Neural cell (in vitro differentiated cells): ENCODE measurements at regions not wholly inside any gene's neighbourhood (a gene's known extent, or its start where the extent isn't known, plus 50 kb on each side); places are given as distances from the start of the nearest gene placed in this dataset.

ENCODE experiments used
- H2AFZ ChIP-seq: fragments of 200-600, 300-800 bp; sonication (generic), shearing (Covaris generic); 2 replicates; pipeline ENCODE4 v1.6.0; 2014; ENCODE audit warnings: low read depth, mild to moderate bottlenecking, antibody characterized with exemption, low read length, moderate library complexity
- H3F3A ChIP-seq: fragments of 200-600 bp; shearing (Covaris generic); 2 replicates; pipeline ENCODE4 v1.6.1; 2016; ENCODE audit warnings: mild to moderate bottlenecking, moderate library complexity, mixed read lengths, antibody characterized with exemption, low read length; ENCODE audit not compliant: insufficient read depth, poor library complexity, severe bottlenecking
- H3K27ac ChIP-seq: fragments of 200-600, 300-800 bp; sonication (generic), shearing (Covaris generic); 2 replicates; pipeline ENCODE4 v1.5.1; 2014; ENCODE audit warnings: mild to moderate bottlenecking, low read length, moderate library complexity
- H3K27me3 ChIP-seq: fragments of 300-800, 200-600 bp; sonication (generic), shearing (Covaris generic); 2 replicates; pipeline ENCODE4 v1.6.0; 2014; ENCODE audit warnings: mild to moderate bottlenecking, low read depth, low read length, moderate library complexity; ENCODE audit not compliant: insufficient read depth
- H3K36me3 ChIP-seq: fragments of 300-800, 200-600 bp; sonication (generic), shearing (Covaris generic); 2 replicates; pipeline ENCODE4 v1.5.1; 2014; ENCODE audit warnings: mild to moderate bottlenecking, antibody characterized with exemption, low read length, moderate library complexity; ENCODE audit not compliant: insufficient read depth
- H3K4me2 ChIP-seq: fragments of 300-800, 200-600 bp; sonication (generic), shearing (Covaris generic); 2 replicates; pipeline ENCODE4 v1.6.0; 2014; ENCODE audit warnings: mild to moderate bottlenecking, low read length
- H3K4me3 ChIP-seq: fragments of 300-800, 200-600 bp; sonication (generic), shearing (Covaris generic); 2 replicates; pipeline ENCODE4 v1.5.1; 2014; ENCODE audit warnings: mild to moderate bottlenecking, low read length, moderate library complexity
- H3K79me2 ChIP-seq: fragments of 200-600 bp; shearing (Covaris generic); replicated peaks from 2 replicates; pipeline ENCODE4 v1.6.0; 2014; ENCODE audit warnings: mild to moderate bottlenecking, low read length, moderate library complexity; ENCODE audit not compliant: insufficient read depth
- H3K9ac ChIP-seq: fragments of 300-800, 200-600 bp; sonication (generic), shearing (Covaris generic); 2 replicates; pipeline ENCODE4 v1.6.1; 2016; ENCODE audit warnings: mild to moderate bottlenecking, low read length, mixed read lengths
- H3K9me2 ChIP-seq: fragments of 200-600 bp; shearing (Covaris generic); 2 replicates; pipeline ENCODE4 v1.6.1; 2016; ENCODE audit warnings: mild to moderate bottlenecking, low read length, mixed read lengths; ENCODE audit not compliant: insufficient read depth
- H3K9me3 ChIP-seq: fragments of 200-600, 300-800 bp; sonication (generic), shearing (Covaris generic); 2 replicates; pipeline ENCODE4 v1.6.1; 2016; ENCODE audit warnings: mild to moderate bottlenecking, mixed run types, low read length, moderate library complexity, mixed read lengths
- H4K20me1 ChIP-seq: fragments of 200-600 bp; shearing (Covaris generic); 2 replicates; pipeline ENCODE4 v1.6.1; 2016; ENCODE audit warnings: mild to moderate bottlenecking, mixed run types; ENCODE audit not compliant: insufficient read depth
- EP300 ChIP-seq: fragments of 450-650 bp; conservative IDR thresholded peaks from 2 replicates; pipeline ENCODE4 v1.6.1; 2014; ENCODE audit warnings: antibody characterized with exemption, mild to moderate bottlenecking, moderate library complexity; ENCODE audit not compliant: poor library complexity, severe bottlenecking
- EZH2 ChIP-seq: fragments of 200-600, 300-800 bp; shearing (Covaris generic), sonication (generic); IDR thresholded peaks from 2 replicates; pipeline ENCODE4 v1.6.1; 2014; ENCODE audit warnings: antibody characterized with exemption, low read length, borderline replicate concordance, mild to moderate bottlenecking; ENCODE audit not compliant: insufficient read depth, poor library complexity, severe bottlenecking
- MXI1 ChIP-seq: fragments of 450-650 bp; conservative IDR thresholded peaks from 2 replicates; pipeline ENCODE4 v1.6.1; 2014; ENCODE audit warnings: antibody characterized with exemption, mild to moderate bottlenecking; ENCODE audit not compliant: poor library complexity, severe bottlenecking
- POLR2AphosphoS5 ChIP-seq: IDR thresholded peaks from 2 replicates; pipeline ENCODE4 v1.6.1; 2012
- RAD21 ChIP-seq: fragments of 450-650 bp; conservative IDR thresholded peaks from 2 replicates; pipeline ENCODE4 v1.6.1; 2014; ENCODE audit warnings: antibody characterized with exemption, mild to moderate bottlenecking, moderate library complexity
- SMC3 ChIP-seq: fragments of 450-650 bp; conservative IDR thresholded peaks from 2 replicates; pipeline ENCODE4 v1.6.1; 2014; ENCODE audit warnings: antibody characterized with exemption, mild to moderate bottlenecking, moderate library complexity; ENCODE audit not compliant: poor library complexity
- TAF1 ChIP-seq: IDR thresholded peaks from 2 replicates; pipeline ENCODE4 v1.6.1; 2012; ENCODE audit warnings: low read depth
- TF ChIP-seq, protein P1 (sequence below): fragments of 450-650 bp; IDR thresholded peaks from 2 replicates; pipeline ENCODE4 v1.5.1; 2014; ENCODE audit warnings: antibody characterized with exemption, mild to moderate bottlenecking, moderate library complexity; ENCODE audit not compliant: poor library complexity, severe bottlenecking
- TF ChIP-seq, protein P2 (sequence below): IDR thresholded peaks from 2 replicates; pipeline ENCODE4 v1.6.1; 2012; ENCODE audit warnings: borderline replicate concordance

DNA sequence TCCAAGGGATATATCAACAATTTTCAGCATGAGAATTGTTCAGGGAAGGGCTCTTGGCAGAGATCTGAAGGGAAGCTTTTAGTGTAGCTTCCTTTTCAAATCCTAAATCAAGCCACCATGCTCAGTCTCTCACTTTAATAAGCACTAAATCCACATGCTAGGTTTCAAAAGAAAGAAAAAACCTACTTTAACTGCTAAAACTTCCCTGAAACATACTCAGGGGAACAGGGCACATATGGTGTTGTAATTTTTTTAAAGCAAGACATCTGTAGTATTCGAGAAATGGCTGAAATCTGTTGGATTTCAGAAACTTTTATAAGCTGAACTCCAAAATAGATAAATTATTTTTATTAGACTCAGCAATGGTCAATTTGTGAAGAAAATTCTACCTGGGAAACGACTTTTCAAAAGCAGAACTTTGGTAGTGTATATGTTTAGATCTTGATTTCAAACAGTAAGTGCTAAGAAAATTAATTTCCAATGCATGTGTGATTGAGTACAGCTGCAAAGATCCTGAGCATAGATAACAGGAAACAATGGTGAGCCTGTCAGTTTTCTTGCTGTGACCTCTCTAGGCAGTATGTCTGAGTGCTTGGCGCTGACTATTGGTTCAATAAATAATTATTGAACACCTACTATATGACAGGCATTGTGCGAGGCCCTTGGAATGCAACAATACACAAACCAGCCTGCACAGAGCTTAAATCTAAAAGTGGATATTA lies 804.5 kb upstream of the SOX9 start:
- Histone ChIP-seq H3K79me2 (no peaks in the 10 kb centered on the region), H4K20me1 (no peaks in the 10 kb centered on the region), H2AFZ (no peak overlapping the region), H3K9me2 (no peaks in the 10 kb centered on the region), H3K27me3 (no peaks in the 10 kb centered on the region), H3K4me3 (no peak overlapping the region), H3F3A (no peaks in the 10 kb centered on the region), H3K27ac (no peak overlapping the region), H3K4me2 (no peak overlapping the region), H3K36me3 (no peaks in the 10 kb centered on the region), H3K9ac (no peak overlapping the region), H3K9me3 (no peaks in the 10 kb centered on the region)
- no peak for TF ChIP-seq MXI1

DNA sequence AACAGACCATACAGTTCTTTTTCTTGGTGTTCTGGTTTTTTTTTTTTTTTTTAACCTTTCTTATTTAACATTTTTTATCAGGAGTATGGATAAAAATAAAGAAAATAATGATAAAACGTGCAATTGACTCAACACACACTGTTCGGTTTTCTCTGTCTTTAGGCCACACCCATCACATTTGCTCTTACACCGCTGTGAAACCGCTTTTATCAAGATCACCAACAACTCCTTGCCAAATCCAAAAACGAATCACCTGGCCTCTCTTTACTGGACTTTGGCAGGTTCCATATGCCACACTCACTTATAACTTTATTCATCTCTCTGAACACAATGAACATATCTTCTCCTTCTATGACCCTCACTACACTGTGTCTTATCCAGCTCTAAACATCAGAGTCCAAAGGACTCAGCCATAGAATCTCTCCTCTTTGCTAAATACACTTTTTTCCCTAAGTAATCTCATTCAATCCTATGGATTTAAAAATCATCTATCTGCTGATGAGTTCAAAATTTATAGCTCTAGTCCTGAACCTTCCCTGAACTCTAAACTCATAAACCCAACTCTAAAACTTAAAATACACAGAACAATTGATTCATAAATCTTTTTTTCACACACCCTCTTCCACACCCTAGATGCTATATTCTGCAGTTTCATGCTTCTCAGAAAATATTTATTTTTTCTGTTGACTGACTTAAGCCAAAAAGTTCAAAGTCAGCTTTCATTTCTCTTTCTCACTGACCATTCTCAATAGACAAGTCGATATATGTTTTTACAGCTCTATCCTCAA lies 800.6 kb upstream of the SOX9 start:
- H3K27ac ChIP-seq, result no peak overlapping the region
- TF ChIP-seq, protein P1, sequence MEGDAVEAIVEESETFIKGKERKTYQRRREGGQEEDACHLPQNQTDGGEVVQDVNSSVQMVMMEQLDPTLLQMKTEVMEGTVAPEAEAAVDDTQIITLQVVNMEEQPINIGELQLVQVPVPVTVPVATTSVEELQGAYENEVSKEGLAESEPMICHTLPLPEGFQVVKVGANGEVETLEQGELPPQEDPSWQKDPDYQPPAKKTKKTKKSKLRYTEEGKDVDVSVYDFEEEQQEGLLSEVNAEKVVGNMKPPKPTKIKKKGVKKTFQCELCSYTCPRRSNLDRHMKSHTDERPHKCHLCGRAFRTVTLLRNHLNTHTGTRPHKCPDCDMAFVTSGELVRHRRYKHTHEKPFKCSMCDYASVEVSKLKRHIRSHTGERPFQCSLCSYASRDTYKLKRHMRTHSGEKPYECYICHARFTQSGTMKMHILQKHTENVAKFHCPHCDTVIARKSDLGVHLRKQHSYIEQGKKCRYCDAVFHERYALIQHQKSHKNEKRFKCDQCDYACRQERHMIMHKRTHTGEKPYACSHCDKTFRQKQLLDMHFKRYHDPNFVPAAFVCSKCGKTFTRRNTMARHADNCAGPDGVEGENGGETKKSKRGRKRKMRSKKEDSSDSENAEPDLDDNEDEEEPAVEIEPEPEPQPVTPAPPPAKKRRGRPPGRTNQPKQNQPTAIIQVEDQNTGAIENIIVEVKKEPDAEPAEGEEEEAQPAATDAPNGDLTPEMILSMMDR, result no peak
- TF ChIP-seq EP300 (no peak), SMC3 (no peak), MXI1 (no peak), TAF1 (no peak), RAD21 (no peak), EZH2 (no peak), POLR2AphosphoS5 (no peak)
- TF ChIP-seq, protein P2, sequence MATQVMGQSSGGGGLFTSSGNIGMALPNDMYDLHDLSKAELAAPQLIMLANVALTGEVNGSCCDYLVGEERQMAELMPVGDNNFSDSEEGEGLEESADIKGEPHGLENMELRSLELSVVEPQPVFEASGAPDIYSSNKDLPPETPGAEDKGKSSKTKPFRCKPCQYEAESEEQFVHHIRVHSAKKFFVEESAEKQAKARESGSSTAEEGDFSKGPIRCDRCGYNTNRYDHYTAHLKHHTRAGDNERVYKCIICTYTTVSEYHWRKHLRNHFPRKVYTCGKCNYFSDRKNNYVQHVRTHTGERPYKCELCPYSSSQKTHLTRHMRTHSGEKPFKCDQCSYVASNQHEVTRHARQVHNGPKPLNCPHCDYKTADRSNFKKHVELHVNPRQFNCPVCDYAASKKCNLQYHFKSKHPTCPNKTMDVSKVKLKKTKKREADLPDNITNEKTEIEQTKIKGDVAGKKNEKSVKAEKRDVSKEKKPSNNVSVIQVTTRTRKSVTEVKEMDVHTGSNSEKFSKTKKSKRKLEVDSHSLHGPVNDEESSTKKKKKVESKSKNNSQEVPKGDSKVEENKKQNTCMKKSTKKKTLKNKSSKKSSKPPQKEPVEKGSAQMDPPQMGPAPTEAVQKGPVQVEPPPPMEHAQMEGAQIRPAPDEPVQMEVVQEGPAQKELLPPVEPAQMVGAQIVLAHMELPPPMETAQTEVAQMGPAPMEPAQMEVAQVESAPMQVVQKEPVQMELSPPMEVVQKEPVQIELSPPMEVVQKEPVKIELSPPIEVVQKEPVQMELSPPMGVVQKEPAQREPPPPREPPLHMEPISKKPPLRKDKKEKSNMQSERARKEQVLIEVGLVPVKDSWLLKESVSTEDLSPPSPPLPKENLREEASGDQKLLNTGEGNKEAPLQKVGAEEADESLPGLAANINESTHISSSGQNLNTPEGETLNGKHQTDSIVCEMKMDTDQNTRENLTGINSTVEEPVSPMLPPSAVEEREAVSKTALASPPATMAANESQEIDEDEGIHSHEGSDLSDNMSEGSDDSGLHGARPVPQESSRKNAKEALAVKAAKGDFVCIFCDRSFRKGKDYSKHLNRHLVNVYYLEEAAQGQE, result no peak
- no peaks in the 10 kb centered on the region for H3K79me2 ChIP-seq
- H3K4me2 ChIP-seq, result no peak overlapping the region
- H4K20me1 ChIP-seq, result no peaks in the 10 kb centered on the region
- no peaks in the 10 kb centered on the region for H3K27me3 ChIP-seq
- no peaks in the 10 kb centered on the region for H3F3A ChIP-seq
- no peak overlapping the region for H3K9ac ChIP-seq
- no peaks in the 10 kb centered on the region for H3K36me3 ChIP-seq
- H3K4me3 ChIP-seq, result no peak overlapping the region
- no peaks in the 10 kb centered on the region for H3K9me2 ChIP-seq
- H2AFZ ChIP-seq, result no peak overlapping the region
- no peaks in the 10 kb centered on the region for H3K9me3 ChIP-seq
